ENCODE measurements at regions not wholly inside any gene's neighbourhood (a gene's known extent, or its start where the extent isn't known, plus 50 kb on each side); places are given as distances from the start of the nearest gene placed in this dataset.

- H3K4me3 ChIP-seq (replicated peaks in 1 of 3; ENCODE audit: insufficient read depth in 1 of 3, low read depth in 1 of 3, low read length in 3 of 3) = no peak overlapping the region
- H3K4me2 ChIP-seq (ENCODE audit: insufficient read depth, low read length) = no peak overlapping the region
- H3K9me3 ChIP-seq (replicated peaks; ENCODE audit: control insufficient read depth, insufficient read depth, low read length) = no peaks in the 10 kb centered on the region
- POLR2A ChIA-PET = no interaction called here
- no peaks in the 10 kb centered on the region for H3K36me3 ChIP-seq (ENCODE audit: control insufficient read depth in 2 of 2, extremely low read depth in 1 of 2, insufficient read depth in 2 of 2, low read length in 2 of 2)
- H3K79me2 ChIP-seq (ENCODE audit: control insufficient read depth, insufficient read depth, low read length) = no peaks in the 10 kb centered on the region
- FAIRE-seq (no peak), DNase-seq (ENCODE audit: low read depth, low spot score) (no peak)
- no peaks in the 10 kb centered on the region for H3K4me1 ChIP-seq (ENCODE audit: control insufficient read depth, extremely low read depth, insufficient read depth, low read length)
- no peaks in the 10 kb centered on the region for H4K20me1 ChIP-seq (replicated peaks; ENCODE audit: control insufficient read depth, extremely low read depth, insufficient read depth, low read length)
- H3K9me1 ChIP-seq (replicated peaks; ENCODE audit: control insufficient read depth, extremely low read depth, insufficient read depth, low read length) = no peaks in the 10 kb centered on the region
- H3K9ac ChIP-seq (replicated peaks; ENCODE audit: extremely low read depth, insufficient read depth, low read length) = no peak overlapping the region
- dilution Hi-C loops (cut with MboI; ENCODE audit: extremely low pct_ligation_motif_present, low sequenced_read_pairs) = no loop called here
- no TSS peak for BruUV-seq (replicated peaks)
- TF ChIP-seq GATA2 (IDR thresholded peaks at IDR 0.05; ENCODE audit: insufficient read depth, insufficient read length, low read depth, low read length) (no peak), EZH2 (IDR thresholded peaks at IDR 0.05; ENCODE audit: borderline replicate concordance, low read depth, low read length, severe bottlenecking) (no peak), FOS (IDR thresholded peaks at IDR 0.05; ENCODE audit: borderline replicate concordance, insufficient read depth, low read length) (no peak), POLR2AphosphoS5 (IDR thresholded peaks at IDR 0.05; ENCODE audit: insufficient read depth, low read depth, low read length) (no peak)
- TF ChIP-seq, protein P1, sequence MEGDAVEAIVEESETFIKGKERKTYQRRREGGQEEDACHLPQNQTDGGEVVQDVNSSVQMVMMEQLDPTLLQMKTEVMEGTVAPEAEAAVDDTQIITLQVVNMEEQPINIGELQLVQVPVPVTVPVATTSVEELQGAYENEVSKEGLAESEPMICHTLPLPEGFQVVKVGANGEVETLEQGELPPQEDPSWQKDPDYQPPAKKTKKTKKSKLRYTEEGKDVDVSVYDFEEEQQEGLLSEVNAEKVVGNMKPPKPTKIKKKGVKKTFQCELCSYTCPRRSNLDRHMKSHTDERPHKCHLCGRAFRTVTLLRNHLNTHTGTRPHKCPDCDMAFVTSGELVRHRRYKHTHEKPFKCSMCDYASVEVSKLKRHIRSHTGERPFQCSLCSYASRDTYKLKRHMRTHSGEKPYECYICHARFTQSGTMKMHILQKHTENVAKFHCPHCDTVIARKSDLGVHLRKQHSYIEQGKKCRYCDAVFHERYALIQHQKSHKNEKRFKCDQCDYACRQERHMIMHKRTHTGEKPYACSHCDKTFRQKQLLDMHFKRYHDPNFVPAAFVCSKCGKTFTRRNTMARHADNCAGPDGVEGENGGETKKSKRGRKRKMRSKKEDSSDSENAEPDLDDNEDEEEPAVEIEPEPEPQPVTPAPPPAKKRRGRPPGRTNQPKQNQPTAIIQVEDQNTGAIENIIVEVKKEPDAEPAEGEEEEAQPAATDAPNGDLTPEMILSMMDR (IDR thresholded peaks at IDR 0.05; ENCODE audit: extremely low read depth in 1 of 2, insufficient read depth in 1 of 2, low read depth in 1 of 2, low read length in 2 of 2) = no peak
- CTCF ChIA-PET = interaction anchor here (0.6 kb wide), 1 partner anchor 446 kb away, joined by 3 read pairs; no protein-coding TSS in a partner anchor
- H2AFZ ChIP-seq (ENCODE audit: low read depth, low read length) = no peak overlapping the region
- no peaks in the 10 kb centered on the region for H3K27me3 ChIP-seq (ENCODE audit: control insufficient read depth in 2 of 2, insufficient read depth in 2 of 2, low read length in 2 of 2)
- intact Hi-C loops (cut with micrococcal nuclease) = no loop called here
- H3K27ac ChIP-seq (ENCODE audit: insufficient read depth, low read depth, low read length) = no peak overlapping the region
Measured at GRCh38 chrX:88988796-88989195, 241.8 kb downstream of the CPXCR1 start.
